SK-N-SH (cell line): ENCODE measurements at regions not wholly inside any gene's neighbourhood (a gene's known extent, or its start where the extent isn't known, plus 50 kb on each side); places are given as distances from the start of the nearest gene placed in this dataset.

Experiments used
- CTCF ChIA-PET: fragments of 300-600, 350-600 bp; formaldehyde crosslinking; extraction: SDS; loops from one replicate; lab custom pipeline; 2021; lab: Yijun Ruan, JAX
- POLR2A ChIA-PET: fragments of 350-600 bp; sonication (Branson Sonifier 250); formaldehyde crosslinking; extraction: SDS; loops from one replicate; lab custom pipeline; 2020; ENCODE audit warnings: antibody characterized with exemption, inconsistent platforms; lab: Yijun Ruan, JAX
- DNase-seq: peaks from one replicate; pipeline ENCODE4 v3.0.0; 2012
- H2AFZ ChIP-seq: fragments of 200-600 bp; sonication (generic); 2 replicates; pipeline ENCODE4 v1.8.1; 2016; ENCODE audit warnings: antibody characterized with exemption, mild to moderate bottlenecking, low read depth
- H3F3A ChIP-seq: fragments of 200-600 bp; sonication (generic); replicated peaks from 2 replicates; pipeline ENCODE3; 2016; ENCODE audit warnings: antibody characterized with exemption, mild to moderate bottlenecking; ENCODE audit not compliant: insufficient read depth
- H3K27ac ChIP-seq, 2 experiments: fragments of 200-500 bp in 1 of 2; fragments of 200-600 bp in 1 of 2; sonication (Bioruptor generic) in 1 of 2; sonication (generic), shearing (Covaris generic) in 1 of 2; 2 replicates each; pipeline versions ENCODE4 v1.5.1 to v1.6.1; 2014 to 2016; ENCODE audit warnings: low read depth in 2 of 2, inconsistent platforms in 1 of 2, low read length in 1 of 2, mild to moderate bottlenecking in 1 of 2, mixed read lengths in 1 of 2
- H3K27me3 ChIP-seq: fragments of 200-600 bp; sonication (generic), shearing (Covaris generic); 2 replicates; pipeline ENCODE4 v1.6.1; 2016; ENCODE audit warnings: mixed run types; ENCODE audit not compliant: insufficient read depth
- H3K36me3 ChIP-seq, 2 experiments: fragments of 200-500 bp in 1 of 2; fragments of 200-600 bp in 1 of 2; sonication (Bioruptor generic) in 1 of 2; sonication (generic) in 1 of 2; replicated peaks in 1 of 2; 2 replicates each; pipeline versions ENCODE3 to v1.5.1; 2014 to 2016; ENCODE audit warnings: low read length in 1 of 2, mild to moderate bottlenecking in 1 of 2; ENCODE audit not compliant: insufficient read depth in 2 of 2, control insufficient read depth in 1 of 2
- H3K4me1 ChIP-seq, 2 experiments: fragments of 200-500 bp in 1 of 2; fragments of 200-600 bp in 1 of 2; sonication (Bioruptor generic) in 1 of 2; sonication (generic), shearing (Covaris generic) in 1 of 2; 2 replicates each; pipeline versions ENCODE4 v1.5.1 to v1.6.1; 2014 to 2016; ENCODE audit warnings: low read depth in 1 of 2, low read length in 1 of 2, mixed run types in 1 of 2; ENCODE audit not compliant: insufficient read depth in 2 of 2, control insufficient read depth in 1 of 2
- H3K4me2 ChIP-seq: fragments of 200-600 bp; sonication (generic), shearing (Covaris generic); 2 replicates; pipeline ENCODE4 v1.6.1; 2017; ENCODE audit warnings: mixed run types
- H3K4me3 ChIP-seq, 2 experiments: fragments of 200-500 bp in 1 of 2; fragments of 200-600 bp in 1 of 2; sonication (Bioruptor generic) in 1 of 2; sonication (generic), shearing (Covaris generic) in 1 of 2; 2 replicates each; pipeline versions ENCODE4 v1.5.1 to v1.8.1; 2014 to 2016; ENCODE audit warnings: low read depth in 2 of 2, inconsistent platforms in 1 of 2, low read length in 1 of 2, mild to moderate bottlenecking in 1 of 2, mixed read lengths in 1 of 2, moderate library complexity in 1 of 2
- H3K79me2 ChIP-seq: fragments of 200-600 bp; sonication (generic); 2 replicates; pipeline ENCODE4 v1.8.1; 2017; ENCODE audit warnings: mild to moderate bottlenecking; ENCODE audit not compliant: insufficient read depth
- H3K9ac ChIP-seq: fragments of 200-600 bp; sonication (generic); 2 replicates; pipeline ENCODE4 v1.6.1; 2017; ENCODE audit warnings: mixed run types
- H3K9me2 ChIP-seq: fragments of 200-600 bp; sonication (generic); 2 replicates; pipeline ENCODE4 v1.6.1; 2017; ENCODE audit warnings: mixed run types
- H3K9me3 ChIP-seq: fragments of 200-600 bp; sonication (generic); 2 replicates; pipeline ENCODE4 v1.6.1; 2017; ENCODE audit warnings: mixed run types, mild to moderate bottlenecking, moderate library complexity
- H4K20me1 ChIP-seq: fragments of 200-600 bp; sonication (generic); 2 replicates; pipeline ENCODE4 v1.6.1; 2017; ENCODE audit warnings: mild to moderate bottlenecking, mixed run types; ENCODE audit not compliant: insufficient read depth
- FOSL2 ChIP-seq: IDR thresholded peaks from 2 replicates; pipeline ENCODE4 v1.4.0; 2012; ENCODE audit warnings: low read depth, mild to moderate bottlenecking, moderate library complexity, borderline replicate concordance
- FOXM1 ChIP-seq: IDR thresholded peaks from 2 replicates; pipeline ENCODE4 v1.4.0; 2012; ENCODE audit warnings: low read depth, mild to moderate bottlenecking
- GABPA ChIP-seq: IDR thresholded peaks from 2 replicates; pipeline ENCODE4 v1.4.0; 2012; ENCODE audit warnings: low read depth, mild to moderate bottlenecking
- GATA2 ChIP-seq: sonication (generic); formaldehyde crosslinking; IDR thresholded peaks from 2 replicates; pipeline ENCODE4 v1.5.0; 2020; ENCODE audit warnings: mild to moderate bottlenecking, missing genetic modification reagents
- MAX ChIP-seq: IDR thresholded peaks from 2 replicates; pipeline ENCODE4 v1.4.0; 2012; ENCODE audit warnings: low read depth
- NFIC ChIP-seq: IDR thresholded peaks from 2 replicates; pipeline ENCODE4 v1.4.0; 2012; ENCODE audit warnings: borderline replicate concordance
- NRF1 ChIP-seq: IDR thresholded peaks from 2 replicates; pipeline ENCODE4 v1.6.1; 2012; ENCODE audit warnings: low read depth, mild to moderate bottlenecking, low read length
- RCOR1 ChIP-seq: fragments of 150-350 bp; IDR thresholded peaks from 2 replicates; pipeline ENCODE4 v1.6.1; 2017; ENCODE audit warnings: antibody characterized with exemption, low read length
- RFX5 ChIP-seq: IDR thresholded peaks from 2 replicates; pipeline ENCODE4 v1.6.1; 2012; ENCODE audit warnings: mild to moderate bottlenecking, improper control_type of control experiment, low read length
- TCF12 ChIP-seq: IDR thresholded peaks from 2 replicates; pipeline ENCODE4 v1.4.0; 2012
- WGBS: methylation state at CpG from one replicate; pipeline ENCODE4 v1.1.6; 2017; ENCODE audit warnings: low lambda C conversion rate; 5-methylcytosine and 5-hydroxymethylcytosine counted together
- TF ChIP-seq, protein P1 (sequence below): IDR thresholded peaks from 2 replicates; pipeline ENCODE4 v1.4.0; 2012; ENCODE audit warnings: low read depth, borderline replicate concordance
- TF ChIP-seq, protein P2 (sequence below): fragments of 150-350 bp; IDR thresholded peaks from 2 replicates; pipeline ENCODE4 v1.6.1; 2016; ENCODE audit warnings: mild to moderate bottlenecking, low read depth, low read length

GRCh38 chr2:163369111-163369510 lies 366.7 kb downstream of the FIGN start:
- Histone ChIP-seq H4K20me1 (no peaks in the 10 kb centered on the region), H3K4me1 (no peaks in the 10 kb centered on the region; a peak in 1 of 4 replicates), H3K4me2 (no peak overlapping the region), H3K9me2 (no peaks in the 10 kb centered on the region), H3K27ac (no peak overlapping the region), H2AFZ (no peak overlapping the region), H3K9ac (no peak overlapping the region), H3F3A (no peaks in the 10 kb centered on the region), H3K27me3 (no peaks in the 10 kb centered on the region), H3K36me3 (no peaks in the 10 kb centered on the region), H3K4me3 (no peak overlapping the region), H3K9me3 (no peaks in the 10 kb centered on the region), H3K79me2 (no peaks in the 10 kb centered on the region)
- CTCF ChIA-PET: interaction anchor here (1.4 kb wide), 2 partner anchors 23 to 146 kb away, joined by 3 to 4 read pairs; no protein-coding TSS in a partner anchor
- POLR2A ChIA-PET: no interaction called here
- DNase-seq: no peak
- WGBS: 93% methylated on average over 1 of the region's 1 CpG
- TF ChIP-seq FOSL2: no peak
- no peak for TF ChIP-seq NFIC
- TF ChIP-seq, protein P1, sequence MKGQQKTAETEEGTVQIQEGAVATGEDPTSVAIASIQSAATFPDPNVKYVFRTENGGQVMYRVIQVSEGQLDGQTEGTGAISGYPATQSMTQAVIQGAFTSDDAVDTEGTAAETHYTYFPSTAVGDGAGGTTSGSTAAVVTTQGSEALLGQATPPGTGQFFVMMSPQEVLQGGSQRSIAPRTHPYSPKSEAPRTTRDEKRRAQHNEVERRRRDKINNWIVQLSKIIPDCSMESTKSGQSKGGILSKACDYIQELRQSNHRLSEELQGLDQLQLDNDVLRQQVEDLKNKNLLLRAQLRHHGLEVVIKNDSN: no peak
- TF ChIP-seq GABPA: no peak
- TF ChIP-seq NRF1: no peak
- TF ChIP-seq, protein P2, sequence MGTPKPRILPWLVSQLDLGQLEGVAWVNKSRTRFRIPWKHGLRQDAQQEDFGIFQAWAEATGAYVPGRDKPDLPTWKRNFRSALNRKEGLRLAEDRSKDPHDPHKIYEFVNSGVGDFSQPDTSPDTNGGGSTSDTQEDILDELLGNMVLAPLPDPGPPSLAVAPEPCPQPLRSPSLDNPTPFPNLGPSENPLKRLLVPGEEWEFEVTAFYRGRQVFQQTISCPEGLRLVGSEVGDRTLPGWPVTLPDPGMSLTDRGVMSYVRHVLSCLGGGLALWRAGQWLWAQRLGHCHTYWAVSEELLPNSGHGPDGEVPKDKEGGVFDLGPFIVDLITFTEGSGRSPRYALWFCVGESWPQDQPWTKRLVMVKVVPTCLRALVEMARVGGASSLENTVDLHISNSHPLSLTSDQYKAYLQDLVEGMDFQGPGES: no peak
- no peak for TF ChIP-seq GATA2
- TF ChIP-seq FOXM1: no peak
- no peak for TF ChIP-seq RCOR1
- no peak for TF ChIP-seq MAX
- TF ChIP-seq TCF12: no peak

GRCh38 chr2:163368655-163369054 lies 367.2 kb downstream of the FIGN start:
- H3K9me2 ChIP-seq: no peaks in the 10 kb centered on the region
- no peaks in the 10 kb centered on the region for H3K79me2 ChIP-seq
- H3K4me3 ChIP-seq: no peak overlapping the region
- no peak overlapping the region for H3K4me2 ChIP-seq
- H3K4me1 ChIP-seq: no peaks in the 10 kb centered on the region; a peak in 1 of 4 replicates
- H3K27ac ChIP-seq: no peak overlapping the region
- TF ChIP-seq RFX5 (no peak), FOSL2 (no peak)
- TF ChIP-seq, protein P1: no peak
- ChIA-PET CTCF (interaction anchor here (1.4 kb wide), 2 partner anchors 22 to 146 kb away, joined by 3 to 4 read pairs; no protein-coding TSS in a partner anchor), POLR2A (no interaction called here)
- no peak overlapping the region for H2AFZ ChIP-seq
- H3K9ac ChIP-seq: no peak overlapping the region
- H3K9me3 ChIP-seq: no peaks in the 10 kb centered on the region
- no peaks in the 10 kb centered on the region for H4K20me1 ChIP-seq
- H3K27me3 ChIP-seq: no peaks in the 10 kb centered on the region
- no peaks in the 10 kb centered on the region for H3F3A ChIP-seq
- DNase-seq: no peak
- H3K36me3 ChIP-seq: no peaks in the 10 kb centered on the region
